ENCODE measurements at regions not wholly inside any gene's neighbourhood (a gene's known extent, or its start where the extent isn't known, plus 50 kb on each side); places are given as distances from the start of the nearest gene placed in this dataset.

- no peak for DNase-seq (ENCODE audit: low read depth, low spot score)
- ChIA-PET CTCF (interaction anchor here (2.8 kb wide), 1 partner anchor 15 kb away, joined by 10 read pairs; no protein-coding TSS in a partner anchor), POLR2A (interaction anchor here (0.6 kb wide), 1 partner anchor 977 kb away, joined by 7 read pairs; no protein-coding TSS in a partner anchor)
- Histone ChIP-seq H3K4me3 (ENCODE audit: low read depth, low read length) (no peak overlapping the region), H3K9me3 (ENCODE audit: control insufficient read depth, insufficient read depth, low read length) (no peaks in the 10 kb centered on the region), H3K27ac (ENCODE audit: low read depth, low read length) (no peak overlapping the region), H3K27me3 (ENCODE audit: control insufficient read depth, insufficient read depth, low read length) (no peaks in the 10 kb centered on the region)
- no peak for TF ChIP-seq CTCF (IDR thresholded peaks at IDR 0.05; ENCODE audit: low read depth, low read length)
These were observed 280.9 kb downstream of the HRH4 start for GRCh38 chr18:24741321-24741720.

GRCh38 chr18:24741965-24742724 lies 281.7 kb downstream of the HRH4 start:
- Histone ChIP-seq H3K27ac (ENCODE audit: low read depth, low read length) (no peak overlapping the region), H3K27me3 (ENCODE audit: control insufficient read depth, insufficient read depth, low read length) (no peaks in the 10 kb centered on the region), H3K4me3 (ENCODE audit: low read depth, low read length) (no peak overlapping the region), H3K9me3 (ENCODE audit: control insufficient read depth, insufficient read depth, low read length) (no peaks in the 10 kb centered on the region)
- ChIA-PET CTCF (interaction anchor here (2.8 kb wide), 1 partner anchor 15 kb away, joined by 10 read pairs; no protein-coding TSS in a partner anchor), POLR2A (interaction anchor here (0.6 kb wide), 1 partner anchor 976 kb away, joined by 7 read pairs; no protein-coding TSS in a partner anchor)
- no peak for DNase-seq (ENCODE audit: low read depth, low spot score)
- no peak for TF ChIP-seq CTCF (IDR thresholded peaks at IDR 0.05; ENCODE audit: low read depth, low read length)

- no peak for TF ChIP-seq CTCF (IDR thresholded peaks at IDR 0.05; ENCODE audit: low read depth, low read length)
- H3K9me3 ChIP-seq (ENCODE audit: control insufficient read depth, insufficient read depth, low read length) = no peaks in the 10 kb centered on the region
- ChIA-PET POLR2A (no interaction called here), CTCF (no interaction called here)
- no peak overlapping the region for H3K4me3 ChIP-seq (ENCODE audit: low read depth, low read length)
- no peak for DNase-seq (ENCODE audit: low read depth, low spot score)
- H3K27ac ChIP-seq (ENCODE audit: low read depth, low read length) = no peak overlapping the region
- H3K27me3 ChIP-seq (ENCODE audit: control insufficient read depth, insufficient read depth, low read length) = no peaks in the 10 kb centered on the region
These were observed 294.3 kb downstream of the HRH4 start for GRCh38 chr18:24754583-24755253.

GRCh38 chr18:24756385-24756784 lies 295.9 kb downstream of the HRH4 start:
- no peak for DNase-seq (ENCODE audit: low read depth, low spot score)
- TF ChIP-seq CTCF (IDR thresholded peaks at IDR 0.05; ENCODE audit: low read depth, low read length) = no peak
- Histone ChIP-seq H3K27ac (ENCODE audit: low read depth, low read length) (no peak overlapping the region), H3K27me3 (ENCODE audit: control insufficient read depth, insufficient read depth, low read length) (no peaks in the 10 kb centered on the region), H3K4me3 (ENCODE audit: low read depth, low read length) (no peak overlapping the region), H3K9me3 (ENCODE audit: control insufficient read depth, insufficient read depth, low read length) (no peaks in the 10 kb centered on the region)
- ChIA-PET POLR2A (no interaction called here), CTCF (no interaction called here)

GRCh38 chr18:24757134-24757533 lies 296.7 kb downstream of the HRH4 start:
- no peak for DNase-seq (ENCODE audit: low read depth, low spot score)
- Histone ChIP-seq H3K4me3 (ENCODE audit: low read depth, low read length) (no peak overlapping the region), H3K27ac (ENCODE audit: low read depth, low read length) (no peak overlapping the region), H3K27me3 (ENCODE audit: control insufficient read depth, insufficient read depth, low read length) (no peaks in the 10 kb centered on the region), H3K9me3 (ENCODE audit: control insufficient read depth, insufficient read depth, low read length) (no peaks in the 10 kb centered on the region)
- ChIA-PET POLR2A (no interaction called here), CTCF (no interaction called here)
- TF ChIP-seq CTCF (IDR thresholded peaks at IDR 0.05; ENCODE audit: low read depth, low read length) = no peak
